ENCODE measurements at regions not wholly inside any gene's neighbourhood (a gene's known extent, or its start where the extent isn't known, plus 50 kb on each side); places are given as distances from the start of the nearest gene placed in this dataset.

- TF ChIP-seq ZFP3 (CRISPR knock-in tag; IDR thresholded peaks at IDR 0.05) (no peak), CREB5 (CRISPR knock-in tag; IDR thresholded peaks at IDR 0.05; ENCODE audit: low read depth) (no peak), CSRNP3 (CRISPR knock-in tag; IDR thresholded peaks at IDR 0.05) (no peak), RARB (CRISPR knock-in tag; IDR thresholded peaks at IDR 0.05) (no peak), TSHZ2 (CRISPR knock-in tag; IDR thresholded peaks at IDR 0.05) (no peak), OSR1 (CRISPR knock-in tag; IDR thresholded peaks at IDR 0.05) (no peak), PATZ1 (CRISPR knock-in tag; IDR thresholded peaks at IDR 0.05; ENCODE audit: borderline replicate concordance) (no peak), ZFP30 (CRISPR knock-in tag; IDR thresholded peaks at IDR 0.05) (no peak)
Observed at GRCh38 chr1:157410457-157410856, 141.9 kb downstream of the FCRL5 start.

Measured in SK-N-SH treated with all-trans-retinoic acid at 6 μM for 48 hours (cell line).